EH (cell line): ENCODE measurements at regions not wholly inside any gene's neighbourhood (a gene's known extent, or its start where the extent isn't known, plus 50 kb on each side); places are given as distances from the start of the nearest gene placed in this dataset.
A peak's percentile ranks its signal among the peaks of the same experiment; 100 is the strongest.

Experiments used
- DNase-seq: peaks from one replicate; pipeline ENCODE4 v3.0.0-alpha.2; 2015; ENCODE audit warnings: low read depth

DNA sequence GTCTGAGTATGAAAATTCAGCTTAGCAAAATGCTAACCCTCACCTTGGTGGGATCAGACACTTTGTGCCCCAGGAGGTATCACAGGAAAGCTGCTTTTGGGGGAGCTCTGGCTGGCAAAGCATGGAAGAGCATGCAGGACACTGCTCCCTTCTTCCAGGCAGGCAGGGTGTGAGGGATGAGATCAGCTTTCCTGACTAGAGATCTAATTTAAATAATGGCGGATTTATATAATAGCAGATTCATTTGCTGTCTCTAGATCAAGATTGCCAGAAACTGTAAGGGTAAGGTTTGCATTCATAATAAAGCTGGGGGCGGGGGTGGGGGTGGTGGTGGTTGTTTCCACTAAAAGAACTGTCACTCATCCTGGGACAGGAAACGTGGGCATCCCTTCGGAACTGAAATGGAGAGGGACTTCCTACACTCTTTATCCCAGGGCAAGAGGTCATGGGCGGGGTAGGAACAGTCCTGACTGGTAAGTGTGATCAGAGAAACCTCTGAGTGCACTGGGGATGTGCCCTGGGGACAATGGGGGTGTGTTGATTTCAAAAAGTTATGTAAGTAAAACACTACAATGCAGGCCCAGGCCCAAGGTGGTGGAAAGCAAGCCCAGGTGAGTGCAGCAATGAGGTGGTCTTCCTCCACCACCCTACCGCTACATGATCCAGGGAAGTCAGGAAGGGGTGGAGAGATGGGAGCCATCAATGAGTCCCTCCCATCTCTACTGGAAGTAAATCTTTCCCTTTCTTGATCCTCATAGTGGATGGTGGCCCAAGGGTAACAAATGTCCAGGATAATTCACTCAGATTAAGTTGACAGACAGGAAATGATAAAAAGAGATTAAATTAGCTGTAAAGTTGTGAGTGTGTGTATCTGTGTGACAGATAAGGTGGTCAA, 171.4 kb upstream of the SERPINE2 start:
- DNase-seq = no peak

DNA sequence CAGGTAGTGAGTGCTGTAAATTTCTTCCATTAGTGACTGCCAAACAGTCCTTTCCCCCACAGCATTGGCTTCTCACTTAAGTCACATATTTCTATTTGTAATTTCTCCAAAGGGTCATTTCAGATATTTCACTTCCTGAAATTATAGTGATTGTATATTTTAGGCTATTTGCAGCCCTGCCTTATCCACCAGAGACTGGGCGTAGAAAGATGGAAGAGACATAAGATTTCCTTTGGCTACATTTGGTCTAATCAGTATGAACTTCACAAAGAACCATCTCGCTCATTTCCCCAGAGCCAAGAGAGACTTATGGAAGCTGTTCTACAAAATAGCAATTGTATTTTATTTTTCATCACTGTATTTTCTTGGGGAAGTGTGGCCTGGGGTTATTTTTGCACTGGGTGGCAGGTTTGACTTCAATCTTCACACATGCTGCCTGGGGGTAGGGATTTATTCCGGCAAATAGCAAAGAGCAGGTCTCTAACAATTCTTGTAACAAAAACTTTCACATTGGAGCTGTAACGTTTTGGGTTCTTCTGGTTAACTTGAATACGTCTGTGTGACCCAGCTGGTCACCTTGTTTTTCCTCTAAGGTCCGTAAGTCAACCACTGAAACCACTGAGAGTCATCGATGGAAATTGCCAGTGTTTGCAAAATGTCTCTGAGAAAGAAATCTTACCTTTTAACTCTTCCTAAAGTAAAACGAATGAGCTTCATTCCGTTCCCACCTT, 170.6 kb upstream of the SERPINE2 start:
- DNase-seq = no peak

DNA sequence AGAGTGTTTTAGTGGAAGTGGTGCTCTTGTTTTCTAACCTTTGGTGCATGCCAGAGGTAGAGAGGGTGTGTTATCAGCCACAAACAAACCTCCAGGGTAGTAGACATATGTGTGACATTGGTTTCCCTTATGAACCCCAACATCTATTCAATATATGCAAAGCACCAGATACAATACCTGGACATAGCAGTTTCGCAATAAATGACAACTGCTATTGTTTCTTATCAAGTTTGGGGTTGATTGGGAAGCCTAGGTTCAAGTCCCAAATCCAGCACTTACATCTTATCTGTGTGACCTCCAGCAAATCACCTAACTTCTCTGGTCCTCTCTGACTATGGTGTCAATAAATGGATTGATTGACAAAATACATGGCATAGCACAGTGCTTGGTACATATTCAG, 169.4 kb upstream of the SERPINE2 start:
- DNase-seq = no peak

DNA sequence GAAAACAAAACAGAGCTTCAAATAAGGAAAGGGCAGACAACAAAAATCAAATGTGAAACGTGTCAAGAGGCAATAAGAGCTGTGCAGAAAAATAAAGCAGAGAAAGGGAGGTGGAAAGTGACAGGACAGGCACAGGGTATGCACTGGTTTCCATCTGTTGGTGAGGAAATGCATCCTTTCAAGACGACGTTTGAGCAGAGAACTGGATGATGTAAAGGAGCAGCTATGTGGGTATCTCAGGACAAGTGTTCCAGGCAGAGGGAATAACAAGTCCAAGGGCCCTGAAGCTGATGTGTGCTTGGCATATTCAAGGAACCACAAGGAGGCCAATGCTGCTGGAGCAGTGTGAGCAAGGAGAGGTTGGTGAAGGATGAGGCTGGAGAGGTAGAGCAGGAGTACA, 168.9 kb upstream of the SERPINE2 start:
- DNase-seq = peak; percentile 22

DNA sequence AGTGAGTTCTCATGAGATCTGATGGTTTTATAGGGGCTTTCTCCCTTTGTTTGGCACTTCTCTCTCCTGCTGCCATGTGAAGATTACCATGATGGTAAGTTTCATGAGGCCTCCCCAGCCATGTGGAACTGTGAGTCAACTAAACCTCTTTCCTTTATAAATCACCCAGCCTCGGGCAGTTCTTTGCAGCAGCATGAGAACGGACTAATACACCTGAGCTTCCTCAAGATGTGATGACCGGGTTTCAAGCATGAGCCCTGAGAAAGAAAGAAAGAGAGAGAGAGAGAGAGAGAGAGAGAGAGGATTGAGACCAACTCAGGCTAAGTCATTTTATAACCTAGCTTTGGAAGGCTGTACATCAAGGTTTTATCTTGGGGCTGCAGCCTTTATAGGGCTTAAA, 167.7 kb upstream of the SERPINE2 start:
- no peak for DNase-seq

DNA sequence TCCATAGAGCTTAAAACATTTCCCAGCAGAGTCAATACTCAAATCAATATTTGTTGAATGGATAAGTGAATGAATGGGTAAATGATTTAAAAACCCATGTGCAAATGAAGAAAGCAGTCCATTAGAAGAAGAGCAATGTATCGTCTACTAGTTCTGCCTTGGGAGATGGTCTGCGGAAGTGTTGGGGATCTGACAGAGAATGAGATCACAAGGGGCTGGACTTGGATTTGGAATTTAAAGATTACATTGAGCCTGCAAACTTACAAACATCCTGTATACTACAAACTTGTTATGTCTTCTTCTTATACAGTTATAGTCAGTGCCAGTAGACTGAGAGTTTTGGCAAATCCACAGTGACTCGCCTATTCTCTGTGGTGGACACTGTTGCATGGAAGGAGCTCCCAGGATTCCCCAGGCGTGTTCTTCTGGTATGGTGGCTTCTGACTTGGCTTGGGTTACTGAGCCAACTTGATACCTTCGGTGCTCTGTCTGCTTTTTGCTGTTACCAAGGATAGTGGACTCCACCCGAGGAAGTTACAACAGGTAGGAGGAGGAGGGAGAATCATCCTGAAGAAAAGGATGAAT, 163.3 kb upstream of the SERPINE2 start:
- no peak for DNase-seq

DNA sequence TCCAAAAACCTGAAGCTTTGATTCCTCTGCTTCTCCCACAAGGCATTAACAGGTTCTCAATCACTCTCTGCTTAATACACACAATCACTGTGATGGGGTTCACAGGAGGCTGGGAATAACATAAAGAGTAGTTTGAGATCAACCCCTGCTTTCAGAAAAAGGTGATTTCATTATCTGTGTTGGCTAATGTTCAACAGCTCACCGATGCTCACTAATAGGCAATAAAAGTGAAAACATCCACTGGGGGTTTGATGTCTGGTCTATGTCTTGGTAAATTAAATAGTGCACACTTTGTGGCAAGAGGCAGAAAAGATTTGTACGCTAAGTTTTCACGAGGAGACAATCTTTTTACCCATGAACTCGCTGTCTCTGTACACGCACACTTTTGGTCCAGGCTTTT, 159.3 kb upstream of the SERPINE2 start:
- no peak for DNase-seq

DNA sequence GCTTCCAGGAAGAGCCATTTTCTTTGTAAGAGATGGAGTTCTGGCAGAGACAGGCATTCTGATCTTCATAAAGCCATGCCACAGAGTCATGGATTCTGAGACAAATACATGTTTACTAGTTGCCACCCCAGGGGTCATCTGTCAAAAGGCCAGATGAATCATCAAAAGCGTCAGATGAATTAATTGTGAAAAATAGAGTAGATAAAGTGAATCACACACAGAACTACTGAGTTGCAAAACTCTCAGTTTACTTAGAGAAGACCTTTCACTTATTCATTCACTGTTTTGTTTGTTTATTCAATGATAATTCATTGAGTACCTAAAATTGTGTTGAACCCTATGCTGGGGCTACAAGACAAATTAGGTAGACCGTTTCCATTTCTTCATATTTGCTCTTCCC, 157.7 kb upstream of the SERPINE2 start:
- DNase-seq = no peak

DNA sequence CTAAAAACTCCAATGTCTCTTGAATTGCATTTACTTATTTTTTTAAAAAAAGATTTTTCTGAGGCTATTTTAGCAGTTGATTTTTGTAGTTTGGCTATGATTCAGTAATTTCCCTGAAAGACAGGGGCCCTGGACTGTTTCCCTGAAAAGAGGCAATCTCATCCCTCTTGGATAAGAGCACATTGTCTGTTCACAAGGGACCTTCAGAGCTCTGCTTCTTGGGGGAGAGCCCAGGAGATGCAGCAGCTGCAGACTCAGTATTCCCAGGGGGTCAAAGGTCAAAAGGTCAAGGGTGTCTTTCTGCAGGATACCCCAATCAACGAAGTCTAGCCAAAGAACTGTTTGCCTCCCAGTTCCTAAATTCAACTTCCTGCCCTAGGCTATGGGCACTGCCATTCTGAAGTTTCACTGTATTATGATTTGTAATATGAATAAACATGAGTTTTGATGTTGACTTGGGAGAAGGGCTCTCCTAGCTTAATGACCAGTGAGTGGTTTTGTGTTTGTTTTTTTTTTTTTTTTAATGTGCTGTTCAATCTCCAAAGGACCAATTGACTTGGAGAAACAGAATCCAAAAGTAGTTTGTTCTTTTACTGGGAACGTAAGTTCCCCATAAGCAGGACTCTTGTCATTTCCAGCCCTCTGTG, 157.0 kb upstream of the SERPINE2 start:
- DNase-seq = no peak

DNA sequence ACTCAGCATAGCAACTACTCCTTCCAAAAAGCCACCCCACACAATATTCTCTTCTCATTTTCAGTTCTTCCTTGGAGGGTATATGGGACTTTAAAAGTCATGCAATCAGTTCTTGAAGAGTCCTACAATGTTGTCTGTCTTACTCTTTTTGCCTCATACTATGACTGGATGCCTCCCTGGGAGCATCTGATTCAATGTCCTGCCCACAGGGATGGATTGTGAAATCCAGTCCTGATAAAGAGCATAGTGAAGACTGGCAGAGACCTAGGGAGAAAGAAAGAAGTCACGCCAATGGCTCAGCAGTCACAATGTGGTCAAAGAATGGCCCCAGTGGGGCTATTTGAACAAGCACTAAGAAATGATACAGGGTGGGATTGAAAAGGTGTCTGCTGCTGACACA, 155.1 kb upstream of the SERPINE2 start:
- no peak for DNase-seq

DNA sequence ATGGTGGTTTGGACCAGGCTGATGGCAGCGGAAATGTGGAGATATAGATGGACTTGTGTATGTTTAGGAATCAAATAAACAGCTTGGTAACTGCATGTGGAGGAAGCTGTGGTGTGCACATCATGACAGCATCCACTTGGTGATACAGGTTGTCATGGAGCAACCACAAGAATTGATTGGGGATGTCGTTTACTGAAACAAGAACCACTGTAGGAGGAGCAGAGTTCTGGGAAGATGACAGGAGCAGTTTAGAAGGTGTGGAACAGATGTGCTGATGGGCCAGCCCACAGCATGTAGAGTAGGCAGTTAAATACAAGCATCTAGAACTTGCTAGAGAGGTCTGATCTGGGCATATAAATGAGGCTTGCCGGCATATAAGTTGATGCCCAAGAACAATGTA, 152.4 kb upstream of the SERPINE2 start:
- no peak for DNase-seq

DNA sequence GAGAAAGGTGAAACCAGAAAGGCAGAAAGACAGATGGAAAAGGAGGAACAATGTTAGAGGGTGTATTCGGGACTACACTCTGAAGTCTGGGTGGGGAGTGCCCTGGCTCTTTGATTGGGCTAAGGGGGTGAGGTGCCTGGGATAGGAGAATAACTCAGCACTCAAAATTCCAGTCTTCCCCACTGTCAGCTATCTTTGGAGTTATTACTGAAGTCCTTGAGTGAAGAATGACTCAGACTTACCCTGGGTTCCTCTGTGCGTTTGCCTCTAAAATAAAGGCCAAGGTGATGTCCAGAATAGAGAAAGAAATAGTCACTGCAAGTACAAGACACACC, 151.8 kb upstream of the SERPINE2 start:
- peak; percentile 63 for DNase-seq

DNA sequence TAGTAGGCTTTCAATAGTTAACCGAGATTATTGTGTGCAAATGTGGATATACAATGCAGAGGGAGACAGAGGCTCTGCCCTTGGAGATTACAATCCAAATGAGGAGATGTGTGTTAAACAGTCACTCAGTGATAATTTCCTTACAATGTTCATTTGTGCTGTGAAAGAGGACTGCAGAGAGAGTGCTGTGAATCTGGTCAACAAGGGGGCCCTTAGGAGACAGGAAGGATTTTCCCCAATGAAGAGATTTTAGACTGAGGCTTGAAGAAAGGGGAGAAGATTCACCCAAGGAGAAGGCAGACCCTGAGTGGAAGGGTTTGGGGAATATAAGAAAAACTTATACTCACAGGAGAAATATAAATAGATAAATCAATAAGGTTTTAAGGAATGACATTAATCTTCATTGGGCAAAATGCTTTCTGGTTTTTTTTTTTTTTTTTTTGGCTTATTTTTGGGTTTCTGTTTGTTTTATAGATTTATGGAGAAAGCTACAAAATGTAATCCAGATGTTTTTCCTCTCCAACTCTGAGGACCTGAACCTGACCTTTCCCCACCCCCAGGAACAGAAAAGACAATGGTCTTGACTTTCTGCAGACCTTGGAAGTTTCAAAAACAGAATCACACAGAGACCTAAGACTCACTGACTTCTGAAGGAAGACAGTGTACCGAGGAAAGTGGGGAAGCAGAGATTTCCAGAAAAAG, 151.3 kb upstream of the SERPINE2 start:
- no peak for DNase-seq

DNA sequence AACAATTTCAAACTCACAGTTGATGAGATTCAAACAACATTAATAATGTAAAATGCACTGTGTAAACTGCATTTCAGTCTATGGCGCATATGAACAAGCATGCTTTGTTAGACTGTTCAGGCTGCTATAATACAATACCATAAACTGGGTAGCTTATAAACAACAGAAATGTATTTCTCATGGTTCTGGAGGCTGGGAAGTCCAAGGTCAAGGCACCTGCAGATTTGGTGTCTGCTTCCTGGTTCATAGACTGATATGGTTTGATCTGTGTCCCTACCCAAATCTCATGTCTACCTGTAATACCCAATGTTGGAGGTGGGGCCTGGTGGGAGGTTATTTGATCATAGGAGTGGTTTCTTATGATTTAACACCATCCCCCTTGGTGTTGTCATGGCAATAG, 148.1 kb upstream of the SERPINE2 start:
- DNase-seq = no peak

DNA sequence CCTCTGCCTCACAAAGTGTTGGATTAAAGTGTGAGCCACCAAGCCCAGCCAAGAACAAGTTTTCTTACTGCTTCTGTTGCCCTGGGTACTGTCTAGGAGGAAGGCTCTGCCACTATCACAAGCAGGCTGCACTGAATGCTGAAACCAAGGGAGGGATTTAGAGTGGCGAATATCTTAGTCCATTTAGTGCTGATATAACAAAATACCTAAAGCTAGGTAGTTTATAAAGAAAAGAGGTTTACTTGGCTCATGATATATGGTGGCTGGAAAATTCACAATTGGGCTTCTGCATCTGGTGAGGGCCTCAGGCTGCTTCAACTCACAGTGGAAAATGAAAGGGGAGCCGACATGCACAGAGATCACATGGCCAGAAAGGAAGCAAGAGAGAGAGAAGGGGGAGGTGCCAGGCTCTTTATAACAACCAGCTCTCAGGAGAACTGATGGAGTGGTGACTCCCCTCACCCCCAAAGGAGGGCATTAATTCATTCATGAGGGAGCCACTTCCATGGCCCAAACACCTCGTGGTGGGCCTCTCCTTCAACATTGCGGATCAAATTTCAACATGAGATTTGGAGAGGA, 146.0 kb upstream of the SERPINE2 start:
- no peak for DNase-seq

DNA sequence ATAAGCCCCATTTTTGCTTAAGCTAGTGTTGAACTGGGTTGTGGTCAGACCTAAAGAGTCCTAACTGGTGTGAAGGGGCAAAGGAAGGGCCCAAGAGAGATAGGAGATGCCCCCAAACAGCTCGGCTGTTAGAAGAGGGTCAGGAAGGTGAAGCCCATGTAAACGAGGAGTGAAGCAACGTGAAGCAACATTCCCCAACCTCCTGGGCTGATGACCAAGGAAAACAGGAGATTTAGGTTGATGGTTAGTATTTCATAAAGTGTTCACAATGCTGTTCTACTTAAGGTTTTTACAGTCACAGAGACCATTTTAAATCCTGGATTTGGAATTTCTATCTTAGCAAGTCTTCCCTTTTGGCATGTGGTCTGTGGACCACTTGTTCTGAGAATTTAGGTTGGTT, 144.0 kb upstream of the SERPINE2 start:
- no peak for DNase-seq

DNA sequence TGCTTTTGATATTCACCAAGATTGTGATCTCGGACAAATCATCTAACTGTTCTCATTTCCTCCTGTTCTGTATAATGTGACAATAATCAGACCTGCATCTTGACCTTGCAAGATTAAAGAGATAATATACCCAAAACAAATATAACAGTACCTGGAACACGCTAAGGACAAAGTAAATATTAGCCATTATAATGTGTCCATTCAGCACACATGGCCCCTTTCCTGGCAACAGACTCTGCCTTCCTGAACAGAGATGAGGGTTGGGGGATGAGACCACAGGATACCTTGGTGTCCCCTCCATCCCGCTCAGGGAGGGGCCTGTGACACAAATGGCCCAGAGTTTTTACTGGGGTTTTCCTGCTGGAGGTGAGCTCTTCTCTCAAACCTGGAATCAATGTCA, 143.4 kb upstream of the SERPINE2 start:
- DNase-seq = no peak

DNA sequence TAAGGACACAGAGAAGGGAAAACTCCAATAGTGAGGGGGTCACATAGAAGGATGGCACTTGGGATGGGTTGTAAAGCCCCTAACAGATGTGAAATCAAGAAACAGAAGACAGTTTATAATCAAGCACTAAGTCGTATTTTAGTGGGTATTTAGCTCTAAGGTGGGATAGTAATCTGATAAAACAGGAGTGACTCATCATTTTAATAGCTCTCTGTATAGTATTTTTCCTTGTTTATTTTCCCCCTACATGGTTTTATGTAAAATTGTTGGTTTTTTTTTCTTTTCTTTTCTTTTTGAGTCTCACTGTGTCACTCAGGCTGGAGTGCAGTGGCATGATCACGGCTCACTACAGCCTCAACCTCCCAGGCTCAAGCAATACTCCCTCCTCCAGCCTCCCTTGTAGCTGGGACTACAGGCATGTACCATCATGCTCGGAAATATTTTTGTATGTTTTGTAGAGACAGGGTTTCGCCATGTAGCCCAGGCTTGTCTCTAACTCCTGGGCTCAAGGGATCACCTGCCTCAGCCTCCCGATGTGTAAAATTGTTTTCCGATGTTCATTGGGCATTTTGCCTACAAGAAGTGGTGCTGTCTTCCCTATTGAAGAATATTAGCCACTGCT, 142.6 kb upstream of the SERPINE2 start:
- no peak for DNase-seq

DNA sequence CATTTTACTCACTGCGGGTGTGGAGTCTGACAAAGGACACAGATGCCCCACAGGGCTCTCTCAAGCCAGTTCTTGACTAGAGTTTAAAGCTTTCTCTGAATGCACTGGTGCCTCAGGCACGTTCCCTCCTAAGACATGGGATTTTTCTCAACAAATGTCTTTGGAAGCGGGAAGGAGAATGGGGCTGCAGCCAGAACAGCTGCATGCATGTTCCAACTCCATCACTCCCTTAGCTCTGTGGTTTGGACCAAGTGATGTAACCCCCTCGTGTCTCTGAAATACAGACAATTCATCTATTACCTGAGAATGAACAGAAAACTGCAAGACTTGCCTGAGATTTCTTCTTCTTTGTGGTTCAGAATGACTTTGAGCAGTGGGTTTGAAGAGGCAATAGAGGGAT, 141.7 kb upstream of the SERPINE2 start:
- DNase-seq = no peak

DNA sequence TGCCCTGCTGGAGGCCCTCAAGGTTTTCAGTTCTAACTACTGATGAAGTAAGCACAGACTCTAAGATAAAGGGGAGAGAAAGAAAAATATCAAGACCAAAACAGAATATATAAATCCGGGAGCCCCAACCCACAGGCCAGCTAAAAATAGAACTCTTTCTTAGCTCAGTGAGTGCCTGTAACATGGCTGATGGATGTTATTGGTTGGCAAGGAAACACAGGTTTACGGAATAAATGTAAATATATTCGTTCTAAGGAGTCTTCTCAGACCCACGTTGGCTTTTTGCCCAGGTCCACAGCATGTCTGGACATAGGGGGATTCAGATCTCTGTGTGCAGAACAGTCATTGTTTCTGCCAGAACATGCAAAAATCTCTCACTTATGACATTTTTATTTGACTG, 139.0 kb upstream of the SERPINE2 start:
- DNase-seq = no peak

DNA sequence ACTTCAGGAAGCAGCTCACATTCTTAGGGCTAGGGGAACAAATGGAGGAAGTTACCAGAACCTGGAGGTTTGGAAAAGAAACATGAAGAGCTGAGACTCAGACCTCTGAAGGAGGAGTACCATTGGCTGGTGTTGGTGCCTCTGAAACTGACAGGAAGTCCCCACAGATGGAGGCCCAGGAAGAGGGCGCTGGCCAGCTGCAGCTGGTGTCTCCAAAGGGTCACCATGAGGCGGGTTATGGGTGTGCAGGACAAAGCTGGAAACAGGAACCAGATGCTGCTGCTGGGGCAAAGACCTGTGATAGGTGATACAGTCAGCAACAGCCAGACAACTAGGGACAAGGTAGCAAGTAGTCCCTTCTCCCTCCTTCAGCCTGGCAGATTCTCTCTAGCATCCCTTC, 136.5 kb upstream of the SERPINE2 start:
- DNase-seq = no peak
